Thoracic aorta (tissue), 2 donors: ENCODE measurements at regions not wholly inside any gene's neighbourhood (a gene's known extent, or its start where the extent isn't known, plus 50 kb on each side); places are given as distances from the start of the nearest gene placed in this dataset.
"Not testable (repeated sequence)": the region's sequence is repeated elsewhere in the genome, so short reads cannot be mapped to it uniquely, and the experiment has no call there.

Experiments
- ATAC-seq: fragments of 150-250 bp; one replicate; pipeline ENCODE4 v1.8.0; 2017; ENCODE audit warnings: low read depth; ENCODE audit not compliant: insufficient number of reproducible peaks, low FRiP score
- DNase-seq: peaks from one replicate; pipeline ENCODE4 v3.0.0-alpha.2; 2020; ENCODE audit warnings: low spot score
- H3K27ac ChIP-seq, 2 donors: fragments of 200-600 bp; sonication (generic); 1 replicate in 1 of 2; 2 replicates in 1 of 2; pipeline ENCODE4 v1.5.1; 2016; ENCODE audit warnings: mild to moderate bottlenecking in 2 of 2, moderate library complexity in 2 of 2
- H3K27me3 ChIP-seq: fragments of 200-600 bp; sonication (generic); replicated peaks from 2 replicates; pipeline ENCODE4 v1.6.0; 2016; ENCODE audit warnings: mild to moderate bottlenecking; ENCODE audit not compliant: insufficient read depth
- H3K36me3 ChIP-seq: fragments of 200-600 bp; sonication (generic); one replicate; pipeline ENCODE4 v1.5.1; 2016
- H3K4me1 ChIP-seq, 2 donors: fragments of 200-600 bp; sonication (generic); 1 replicate in 1 of 2; 2 replicates in 1 of 2; pipeline versions ENCODE4 v1.5.1 to v1.6.0; 2016; ENCODE audit warnings: low read depth in 2 of 2, mild to moderate bottlenecking in 1 of 2; ENCODE audit not compliant: control insufficient read depth in 1 of 2
- H3K4me3 ChIP-seq: fragments of 200-600 bp; sonication (generic); 2 replicates; pipeline ENCODE4 v1.5.1; 2016; ENCODE audit warnings: mild to moderate bottlenecking
- H3K9me3 ChIP-seq: fragments of 200-600 bp; sonication (generic); 2 replicates; pipeline ENCODE4 v1.5.1; 2016
- TF ChIP-seq, protein P1 (sequence below): fragments of 200-600 bp; sonication (generic); IDR thresholded peaks from one replicate; pipeline ENCODE4 v1.5.1; 2019; ENCODE audit warnings: antibody characterized with exemption

- peaks cover 0 to under 1% of the 10 kb centered on the region in 2 donors for H3K4me1 ChIP-seq
- no peaks in the 10 kb centered on the region for H3K27me3 ChIP-seq
- no peaks in the 10 kb centered on the region for H3K9me3 ChIP-seq
- no peak overlapping the region for H3K27ac ChIP-seq
- no peak overlapping the region for H3K4me3 ChIP-seq
- no peak for DNase-seq
- TF ChIP-seq, protein P1, sequence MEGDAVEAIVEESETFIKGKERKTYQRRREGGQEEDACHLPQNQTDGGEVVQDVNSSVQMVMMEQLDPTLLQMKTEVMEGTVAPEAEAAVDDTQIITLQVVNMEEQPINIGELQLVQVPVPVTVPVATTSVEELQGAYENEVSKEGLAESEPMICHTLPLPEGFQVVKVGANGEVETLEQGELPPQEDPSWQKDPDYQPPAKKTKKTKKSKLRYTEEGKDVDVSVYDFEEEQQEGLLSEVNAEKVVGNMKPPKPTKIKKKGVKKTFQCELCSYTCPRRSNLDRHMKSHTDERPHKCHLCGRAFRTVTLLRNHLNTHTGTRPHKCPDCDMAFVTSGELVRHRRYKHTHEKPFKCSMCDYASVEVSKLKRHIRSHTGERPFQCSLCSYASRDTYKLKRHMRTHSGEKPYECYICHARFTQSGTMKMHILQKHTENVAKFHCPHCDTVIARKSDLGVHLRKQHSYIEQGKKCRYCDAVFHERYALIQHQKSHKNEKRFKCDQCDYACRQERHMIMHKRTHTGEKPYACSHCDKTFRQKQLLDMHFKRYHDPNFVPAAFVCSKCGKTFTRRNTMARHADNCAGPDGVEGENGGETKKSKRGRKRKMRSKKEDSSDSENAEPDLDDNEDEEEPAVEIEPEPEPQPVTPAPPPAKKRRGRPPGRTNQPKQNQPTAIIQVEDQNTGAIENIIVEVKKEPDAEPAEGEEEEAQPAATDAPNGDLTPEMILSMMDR: no peak
- no peak for ATAC-seq
- H3K36me3 ChIP-seq: no peaks in the 10 kb centered on the region
Observed at GRCh38 chr14:89509891-89510290, 92.9 kb upstream of the FOXN3 start.

GRCh38 chr14:89508863-89509262 is 91.8 kb upstream of the FOXN3 start:
- Histone ChIP-seq H3K36me3 (no peaks in the 10 kb centered on the region), H3K4me1 (peaks cover 0 to 11% of the 10 kb centered on the region in 2 donors), H3K27me3 (no peaks in the 10 kb centered on the region), H3K27ac (no peak overlapping the region), H3K9me3 (no peaks in the 10 kb centered on the region), H3K4me3 (no peak overlapping the region)
- DNase-seq: no peak
- no peak for ATAC-seq
- TF ChIP-seq, protein P1: no peak

GRCh38 chr14:89507926-89508460 is 91.0 kb upstream of the FOXN3 start:
- peaks cover 0 to 16% of the 10 kb centered on the region in 2 donors for H3K4me1 ChIP-seq
- no peaks in the 10 kb centered on the region for H3K27me3 ChIP-seq
- TF ChIP-seq, protein P1: no peak
- ATAC-seq (no peak), DNase-seq (no peak)
- H3K36me3 ChIP-seq: no peaks in the 10 kb centered on the region
- no peak overlapping the region for H3K4me3 ChIP-seq
- H3K9me3 ChIP-seq: no peaks in the 10 kb centered on the region
- H3K27ac ChIP-seq: no peak overlapping the region

- no peaks in the 10 kb centered on the region for H3K36me3 ChIP-seq
- H3K4me1 ChIP-seq: peaks cover 0 to 16% of the 10 kb centered on the region in 2 donors
- no peaks in the 10 kb centered on the region for H3K27me3 ChIP-seq
- ATAC-seq (no peak), DNase-seq (no peak)
- H3K27ac ChIP-seq: no peak overlapping the region
- TF ChIP-seq, protein P1: no peak
- no peaks in the 10 kb centered on the region for H3K9me3 ChIP-seq
- no peak overlapping the region for H3K4me3 ChIP-seq
Observed at GRCh38 chr14:89507521-89507920, 90.5 kb upstream of the FOXN3 start.

DNA sequence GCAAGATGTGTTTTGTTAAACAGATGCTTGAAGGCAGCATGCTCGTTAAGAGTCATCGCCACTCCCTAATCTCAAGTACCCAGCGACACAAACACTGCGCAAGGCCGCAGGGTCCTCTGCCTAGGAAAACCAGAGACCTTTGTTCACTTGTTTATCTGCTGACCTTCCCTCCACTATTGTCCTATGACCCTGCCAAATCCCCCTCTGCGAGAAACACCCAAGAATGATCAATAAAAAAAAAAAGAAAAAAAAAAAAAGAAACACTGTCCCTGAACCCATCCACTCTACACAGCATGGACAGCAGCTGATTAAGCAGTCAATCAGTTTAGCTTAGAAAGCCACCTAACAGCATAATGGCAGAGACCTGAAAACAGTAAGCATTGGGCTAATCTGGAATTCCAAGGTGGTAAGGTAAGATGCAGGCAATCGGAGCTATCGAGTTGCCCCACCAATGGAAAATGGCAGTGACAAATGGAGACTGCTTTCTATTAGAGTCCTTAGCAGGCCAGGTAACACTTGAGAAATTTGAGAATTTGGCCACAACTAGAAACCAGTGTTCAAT is 89.9 kb upstream of the FOXN3 start:
- H3K27ac ChIP-seq, ATAC-seq, H3K9me3 ChIP-seq, DNase-seq, H3K4me3 ChIP-seq, H3K36me3 ChIP-seq, H3K27me3 ChIP-seq: not testable (repeated sequence)
- H3K4me1 ChIP-seq: peaks cover 0 to 16% of the 10 kb centered on the region in 2 donors
